Loucy (cell line): ENCODE measurements at regions not wholly inside any gene's neighbourhood (a gene's known extent, or its start where the extent isn't known, plus 50 kb on each side); places are given as distances from the start of the nearest gene placed in this dataset.

Experiments
- CTCF ChIP-seq: fragments of 200-600 bp; sonication (generic); conservative IDR thresholded peaks from 2 replicates; pipeline ENCODE4 v1.5.1; 2014; ENCODE audit warnings: mild to moderate bottlenecking, antibody characterized with exemption, low read length
- EZH2phosphoT487 ChIP-seq: fragments of 200-600 bp; IDR thresholded peaks from 2 replicates; pipeline ENCODE4 v1.6.1; 2018; ENCODE audit warnings: antibody characterized with exemption, mild to moderate bottlenecking, moderate library complexity, borderline replicate concordance

GRCh38 chr9:25381141-25381540 is 297.1 kb downstream of the TUSC1 start:
- TF ChIP-seq CTCF: no peak
- no peak for TF ChIP-seq EZH2phosphoT487
